Upper lobe of left lung (tissue), 4 donors: ENCODE measurements at regions not wholly inside any gene's neighbourhood (a gene's known extent, or its start where the extent isn't known, plus 50 kb on each side); places are given as distances from the start of the nearest gene placed in this dataset.

Source experiments
- POLR2A ChIP-seq, 4 donors: fragments of 450-650 bp; IDR thresholded peaks; one replicate each; pipeline ENCODE4 v1.5.1; 2016 to 2017; ENCODE audit warnings: antibody characterized with exemption in 4 of 4, mild to moderate bottlenecking in 2 of 4
- POLR2AphosphoS5 ChIP-seq, 2 donors: sonication (generic); formaldehyde crosslinking; IDR thresholded peaks; one replicate each; pipeline ENCODE4 v1.5.1; 2017; ENCODE audit warnings: antibody characterized with exemption in 2 of 2

GRCh38 chr18:72965616-72966015 is 97.8 kb upstream of the NETO1 start:
- TF ChIP-seq POLR2AphosphoS5 (IDR thresholded peaks at IDR 0.05) (no peak), POLR2A (IDR thresholded peaks at IDR 0.05) (no peak)
